Mesenchymal stem cell (in vitro differentiated cells and primary cell): ENCODE measurements at regions not wholly inside any gene's neighbourhood (a gene's known extent, or its start where the extent isn't known, plus 50 kb on each side); places are given as distances from the start of the nearest gene placed in this dataset.
A peak's percentile ranks its signal among the peaks of the same experiment; 100 is the strongest.
"Not testable (repeated sequence)": the region's sequence is repeated elsewhere in the genome, so short reads cannot be mapped to it uniquely, and the experiment has no call there.

Experiments
- DNase-seq: peaks from one replicate; pipeline ENCODE4 v3.0.0-alpha.2; 2013
- H2AFZ ChIP-seq: one replicate; pipeline ENCODE4 v1.6.1; 2013; ENCODE audit warnings: low read depth, mild to moderate bottlenecking, control low read depth, inconsistent platforms, low read length, moderate library complexity
- H2AK5ac ChIP-seq: 2 replicates; pipeline ENCODE4 v1.6.1; 2013; ENCODE audit warnings: low read length, moderate library complexity, mild to moderate bottlenecking, inconsistent platforms; ENCODE audit not compliant: severe bottlenecking
- H2BK120ac ChIP-seq: one replicate; pipeline ENCODE4 v1.6.1; 2013; ENCODE audit warnings: low read depth, mild to moderate bottlenecking, inconsistent platforms, low read length, moderate library complexity
- H2BK12ac ChIP-seq, 2 experiments: one replicate each; pipeline ENCODE4 v1.6.1; 2013; ENCODE audit warnings: inconsistent platforms in 2 of 2, low read length in 2 of 2, mild to moderate bottlenecking in 2 of 2, moderate library complexity in 2 of 2, control low read depth in 1 of 2
- H2BK15ac ChIP-seq: one replicate; pipeline ENCODE4 v1.6.1; 2013; ENCODE audit warnings: mild to moderate bottlenecking, low read depth, inconsistent platforms; ENCODE audit not compliant: poor library complexity, severe bottlenecking
- H2BK5ac ChIP-seq: 2 replicates; pipeline ENCODE4 v1.6.1; 2013; ENCODE audit warnings: low read depth, mild to moderate bottlenecking, low read length, control low read depth, inconsistent platforms; ENCODE audit not compliant: poor library complexity, severe bottlenecking
- H3K14ac ChIP-seq, 2 experiments: one replicate each; pipeline ENCODE4 v1.6.1; 2013; ENCODE audit warnings: inconsistent platforms in 2 of 2, low read length in 2 of 2, control low read depth in 1 of 2, mild to moderate bottlenecking in 1 of 2, moderate library complexity in 1 of 2
- H3K18ac ChIP-seq, 2 experiments: one replicate each; pipeline ENCODE4 v1.6.1; 2013; ENCODE audit warnings: inconsistent platforms in 2 of 2, low read length in 2 of 2, control low read depth in 1 of 2, low read depth in 1 of 2, mild to moderate bottlenecking in 1 of 2
- H3K23ac ChIP-seq, 2 experiments: one replicate each; pipeline ENCODE4 v1.6.1; 2013; ENCODE audit warnings: inconsistent platforms in 2 of 2, low read length in 2 of 2, mild to moderate bottlenecking in 2 of 2, moderate library complexity in 2 of 2, control low read depth in 1 of 2
- H3K27ac ChIP-seq: 2 replicates; pipeline ENCODE4 v1.5.1; 2013; ENCODE audit warnings: mild to moderate bottlenecking, moderate library complexity, low read length, control low read depth, inconsistent platforms; ENCODE audit not compliant: poor library complexity, severe bottlenecking
- H3K27me3 ChIP-seq, 2 experiments: 2 replicates each; pipeline versions ENCODE4 v1.6.1 to v1.7.0; 2013; ENCODE audit warnings: low read length in 2 of 2, mild to moderate bottlenecking in 2 of 2, moderate library complexity in 2 of 2, control low read depth in 1 of 2, inconsistent platforms in 1 of 2; ENCODE audit not compliant: control insufficient read depth in 1 of 2, insufficient read depth in 1 of 2
- H3K36me3 ChIP-seq, 2 experiments: 2 replicates each; pipeline versions ENCODE4 v1.6.1 to v1.7.0; 2013; ENCODE audit warnings: low read length in 2 of 2, control low read depth in 1 of 2, inconsistent platforms in 1 of 2, low read depth in 1 of 2, mild to moderate bottlenecking in 1 of 2; ENCODE audit not compliant: insufficient read depth in 2 of 2, control insufficient read depth in 1 of 2
- H3K4ac ChIP-seq, 2 experiments: one replicate each; pipeline ENCODE4 v1.6.1; 2013; ENCODE audit warnings: inconsistent platforms in 2 of 2, low read length in 2 of 2, mild to moderate bottlenecking in 2 of 2, moderate library complexity in 2 of 2, control low read depth in 1 of 2, low read depth in 1 of 2
- H3K4me1 ChIP-seq: 2 replicates; pipeline ENCODE4 v1.6.1; 2013; ENCODE audit warnings: low read depth, low read length, control low read depth; ENCODE audit not compliant: control insufficient read depth, insufficient read depth
- H3K4me2 ChIP-seq: 2 replicates; pipeline ENCODE4 v1.6.1; 2013; ENCODE audit warnings: low read length, mild to moderate bottlenecking, inconsistent platforms; ENCODE audit not compliant: poor library complexity, severe bottlenecking
- H3K4me3 ChIP-seq, 2 experiments: 2 replicates each; pipeline versions ENCODE4 v1.5.1 to v1.7.0; 2013; ENCODE audit warnings: low read length in 2 of 2, mild to moderate bottlenecking in 2 of 2, control low read depth in 1 of 2, low read depth in 1 of 2; ENCODE audit not compliant: insufficient read depth in 1 of 2
- H3K79me1 ChIP-seq: replicated peaks from 2 replicates; pipeline ENCODE4 v1.6.1; 2013; ENCODE audit warnings: mild to moderate bottlenecking, control low read depth, low read length, inconsistent platforms; ENCODE audit not compliant: poor library complexity, severe bottlenecking
- H3K9ac ChIP-seq: 2 replicates; pipeline ENCODE4 v1.7.0; 2013; ENCODE audit warnings: mild to moderate bottlenecking, low read length, moderate library complexity
- H3K9me3 ChIP-seq: 2 replicates; pipeline ENCODE4 v1.7.0; 2013; ENCODE audit warnings: mild to moderate bottlenecking, low read length; ENCODE audit not compliant: control insufficient read depth
- H4K8ac ChIP-seq: one replicate; pipeline ENCODE4 v1.6.1; 2013; ENCODE audit warnings: inconsistent platforms, mild to moderate bottlenecking, low read length, moderate library complexity
- H4K91ac ChIP-seq: one replicate; pipeline ENCODE4 v1.6.1; 2013; ENCODE audit warnings: mild to moderate bottlenecking, low read length, inconsistent platforms
- WGBS: methylation state at CpG from one replicate; pipeline ENCODE4 v1.1.7; 2013; ENCODE audit warnings: mixed read lengths; 5-methylcytosine and 5-hydroxymethylcytosine counted together

- not testable (repeated sequence) for H3K9ac ChIP-seq, H3K4ac ChIP-seq, H3K36me3 ChIP-seq, H3K14ac ChIP-seq, H3K23ac ChIP-seq, H2BK12ac ChIP-seq, H3K18ac ChIP-seq, H4K8ac ChIP-seq, H3K9me3 ChIP-seq, H3K27me3 ChIP-seq, H2BK120ac ChIP-seq, H2BK15ac ChIP-seq, H3K4me1 ChIP-seq, H2AFZ ChIP-seq, H3K79me1 ChIP-seq, H4K91ac ChIP-seq, H2AK5ac ChIP-seq, H2BK5ac ChIP-seq, H3K27ac ChIP-seq, H3K4me3 ChIP-seq
- peak; percentile 1 for DNase-seq
- whole genome bisulfite sequencing = under 1% methylated on average over 26 of the region's 108 CpGs
- peak overlapping the region; percentile 22 for H3K4me2 ChIP-seq
Observed at GRCh38 chr9:64774004-64774812, 510.8 kb downstream of the FOXD4L5 start.

GRCh38 chr9:64773491-64773931 is 511.5 kb downstream of the FOXD4L5 start:
- Histone ChIP-seq H2BK12ac (no peak overlapping the region), H3K36me3 (no peaks in the 10 kb centered on the region), H3K4ac (no peak overlapping the region), H3K79me1 (no peaks in the 10 kb centered on the region), H4K91ac (no peak overlapping the region), H2BK5ac (no peak overlapping the region), H3K14ac (no peak overlapping the region), H3K27ac (no peak overlapping the region), H3K27me3 (peaks cover 0 to 3% of the 10 kb centered on the region in 2 experiments), H2AFZ (no peak overlapping the region), H3K4me3 (peak overlapping the region in 1 of 2 experiments; percentile 50), H4K8ac (no peak overlapping the region), H3K23ac (no peak overlapping the region), H3K4me2 (peak overlapping the region; percentile 58), H2BK120ac (no peak overlapping the region), H2AK5ac (no peak overlapping the region), H2BK15ac (no peak overlapping the region), H3K9ac (no peak overlapping the region), H3K4me1 (no peaks in the 10 kb centered on the region), H3K18ac (no peak overlapping the region), H3K9me3 (no peaks in the 10 kb centered on the region)
- 1% methylated on average over 32 of the region's 59 CpGs for WGBS
- peak; percentile 3 for DNase-seq

GRCh38 chr9:64772751-64773331 is 512.2 kb downstream of the FOXD4L5 start:
- H4K8ac ChIP-seq, H3K4me1 ChIP-seq, H3K79me1 ChIP-seq, H3K23ac ChIP-seq, H2AFZ ChIP-seq, H3K27me3 ChIP-seq, H2AK5ac ChIP-seq, H3K14ac ChIP-seq, H3K4ac ChIP-seq, H2BK5ac ChIP-seq, H2BK15ac ChIP-seq, H2BK12ac ChIP-seq, H3K27ac ChIP-seq, H3K18ac ChIP-seq, H2BK120ac ChIP-seq, H4K91ac ChIP-seq, H3K9me3 ChIP-seq, H3K36me3 ChIP-seq, H3K9ac ChIP-seq: not testable (repeated sequence)
- H3K4me3 ChIP-seq = peak overlapping the region in 1 of 2 experiments; percentile 50
- peak; percentile 0 for DNase-seq
- H3K4me2 ChIP-seq = peak overlapping the region; percentile 39
- WGBS = 0% methylated on average over 8 of the region's 67 CpGs

GRCh38 chr9:64772123-64772736 is 512.8 kb downstream of the FOXD4L5 start:
- not testable (repeated sequence) for H2BK120ac ChIP-seq, H3K79me1 ChIP-seq, H3K9ac ChIP-seq, H4K91ac ChIP-seq, H3K23ac ChIP-seq, H2BK5ac ChIP-seq, H2AFZ ChIP-seq, H3K4ac ChIP-seq, H2AK5ac ChIP-seq, H2BK12ac ChIP-seq, H3K4me2 ChIP-seq, H3K27ac ChIP-seq, DNase-seq, H3K14ac ChIP-seq, H4K8ac ChIP-seq, H3K36me3 ChIP-seq, H3K4me3 ChIP-seq, H3K4me1 ChIP-seq, H3K27me3 ChIP-seq, H3K9me3 ChIP-seq, H2BK15ac ChIP-seq, H3K18ac ChIP-seq
- no CpG with 5 or more reads among the region's 4 CpGs for WGBS
